ENCODE measurements at regions not wholly inside any gene's neighbourhood (a gene's known extent, or its start where the extent isn't known, plus 50 kb on each side); places are given as distances from the start of the nearest gene placed in this dataset.
A peak's percentile ranks its signal among the peaks of the same experiment; 100 is the strongest.
"Not testable (repeated sequence)": the region's sequence is repeated elsewhere in the genome, so short reads cannot be mapped to it uniquely, and the experiment has no call there.

- DNase-seq, result no peak
- Histone ChIP-seq H3K27ac (replicated peaks) (peak overlapping the region; percentile 47), H3K27me3 (ENCODE audit: low read depth) (no peaks in the 10 kb centered on the region), H3K36me3 (no peaks in the 10 kb centered on the region), H3K4me1 (no peaks in the 10 kb centered on the region), H3K4me3 (no peak overlapping the region), H3K9me3 (replicated peaks) (no peaks in the 10 kb centered on the region)
- intact Hi-C loops (cut with micrococcal nuclease), result no loop called here
- no peak for TF ChIP-seq CTCF (IDR thresholded peaks at IDR 0.05; ENCODE audit: borderline replicate concordance)
Observed at GRCh38 chr12:68482014-68482413, 128.7 kb upstream of the RAP1B start.

- intact Hi-C loops (cut with micrococcal nuclease), result no loop called here
- no peak for TF ChIP-seq CTCF (IDR thresholded peaks at IDR 0.05; ENCODE audit: borderline replicate concordance)
- no peak for DNase-seq
- H3K27me3 ChIP-seq (ENCODE audit: low read depth), result no peaks in the 10 kb centered on the region
- H3K36me3 ChIP-seq, result no peaks in the 10 kb centered on the region
- no peaks in the 10 kb centered on the region for H3K4me1 ChIP-seq
- no peak overlapping the region for H3K4me3 ChIP-seq
- no peaks in the 10 kb centered on the region for H3K9me3 ChIP-seq (replicated peaks)
- H3K27ac ChIP-seq (replicated peaks), result peak overlapping the region; percentile 47
Observed at GRCh38 chr12:68482660-68483059, 128.0 kb upstream of the RAP1B start.

- H3K27ac ChIP-seq (replicated peaks), result no peak overlapping the region
- H3K4me1 ChIP-seq, result no peaks in the 10 kb centered on the region
- TF ChIP-seq CTCF (IDR thresholded peaks at IDR 0.05; ENCODE audit: borderline replicate concordance), result no peak
- H3K4me3 ChIP-seq, result no peak overlapping the region
- intact Hi-C loops (cut with micrococcal nuclease), result no loop called here
- no peak for DNase-seq
- H3K27me3 ChIP-seq (ENCODE audit: low read depth), result no peaks in the 10 kb centered on the region
- no peaks in the 10 kb centered on the region for H3K36me3 ChIP-seq
- H3K9me3 ChIP-seq (replicated peaks), result no peaks in the 10 kb centered on the region
Observed at GRCh38 chr12:68483592-68484383, 126.9 kb upstream of the RAP1B start.

GRCh38 chr12:68484578-68484977 lies 126.1 kb upstream of the RAP1B start:
- intact Hi-C loops (cut with micrococcal nuclease); DNase-seq; H3K27ac ChIP-seq (replicated peaks); H3K36me3 ChIP-seq; H3K4me3 ChIP-seq; H3K4me1 ChIP-seq; H3K9me3 ChIP-seq (replicated peaks); H3K27me3 ChIP-seq (ENCODE audit: low read depth): not testable (repeated sequence)

- H3K9me3 ChIP-seq (replicated peaks); H3K27me3 ChIP-seq (ENCODE audit: low read depth); H3K36me3 ChIP-seq; DNase-seq; H3K27ac ChIP-seq (replicated peaks); H3K4me3 ChIP-seq; H3K4me1 ChIP-seq; intact Hi-C loops (cut with micrococcal nuclease): not testable (repeated sequence)
Observed at GRCh38 chr12:68486449-68486848, 124.2 kb upstream of the RAP1B start.

- Histone ChIP-seq H3K4me1 (no peaks in the 10 kb centered on the region), H3K36me3 (no peaks in the 10 kb centered on the region), H3K27me3 (ENCODE audit: low read depth) (no peaks in the 10 kb centered on the region), H3K4me3 (no peak overlapping the region), H3K27ac (replicated peaks) (no peak overlapping the region), H3K9me3 (replicated peaks) (no peaks in the 10 kb centered on the region)
- intact Hi-C loops (cut with micrococcal nuclease), result no loop called here
- no peak for DNase-seq
- TF ChIP-seq CTCF (IDR thresholded peaks at IDR 0.05; ENCODE audit: borderline replicate concordance), result no peak
Observed at GRCh38 chr12:68487721-68488309, 122.9 kb upstream of the RAP1B start.

Measured in left ventricle myocardium inferior (tissue), 1 donor.